HCEC 1CT (cell line): ENCODE measurements at regions not wholly inside any gene's neighbourhood (a gene's known extent, or its start where the extent isn't known, plus 50 kb on each side); places are given as distances from the start of the nearest gene placed in this dataset.

Experiments
- DNase-seq: peaks from one replicate; pipeline ENCODE4 v3.0.0-alpha.2; 2017

- no peak for DNase-seq
Measured at GRCh38 chr11:119488256-119488995, 65.5 kb upstream of the THY1 start.

- DNase-seq = no peak
Measured at GRCh38 chr11:119486691-119487259, 63.8 kb upstream of the THY1 start.

GRCh38 chr11:119486016-119486415, 63.0 kb upstream of the THY1 start:
- no peak for DNase-seq

GRCh38 chr11:119484741-119485605, 62.0 kb upstream of the THY1 start:
- DNase-seq = no peak

GRCh38 chr11:119483881-119484371, 61.0 kb upstream of the THY1 start:
- no peak for DNase-seq

GRCh38 chr11:119483341-119483880, 60.4 kb upstream of the THY1 start:
- DNase-seq = no peak

GRCh38 chr11:119482521-119483011, 59.6 kb upstream of the THY1 start:
- no peak for DNase-seq

GRCh38 chr11:119481667-119482400, 58.9 kb upstream of the THY1 start:
- no peak for DNase-seq

- peak; percentile 84 for DNase-seq
Measured at GRCh38 chr11:119481021-119481666, 58.2 kb upstream of the THY1 start.

- DNase-seq = no peak
Measured at GRCh38 chr11:119480380-119481020, 57.5 kb upstream of the THY1 start.

GRCh38 chr11:119479685-119480275, 56.8 kb upstream of the THY1 start:
- DNase-seq = peak; percentile 85

- DNase-seq = no peak
Measured at GRCh38 chr11:119478711-119479285, 55.8 kb upstream of the THY1 start.

- no peak for DNase-seq
Measured at GRCh38 chr11:119476666-119477331, 53.8 kb upstream of the THY1 start.

GRCh38 chr11:119476038-119476437, 53.1 kb upstream of the THY1 start:
- no peak for DNase-seq

- DNase-seq = peak; percentile 81
Measured at GRCh38 chr11:119474682-119475596, 52.0 kb upstream of the THY1 start.

- no peak for DNase-seq
Measured at GRCh38 chr11:119473901-119474681, 51.1 kb upstream of the THY1 start.

GRCh38 chr11:119473226-119473625, 50.3 kb upstream of the THY1 start:
- DNase-seq = no peak

GRCh38 chr11:119472856-119473222, 49.9 kb upstream of the THY1 start:
- DNase-seq = no peak
